H1 (cell line): ENCODE measurements at regions not wholly inside any gene's neighbourhood (a gene's known extent, or its start where the extent isn't known, plus 50 kb on each side); places are given as distances from the start of the nearest gene placed in this dataset.

Source experiments
- CTCF ChIA-PET: fragments of 300-600 bp; sonication (Branson Sonifier 250); formaldehyde crosslinking; loops from one replicate; lab custom pipeline; 2021; ENCODE audit not compliant: partially characterized antibody; lab: Charles Lee
- POLR2A ChIA-PET: fragments of 300-600 bp; sonication (Branson Sonifier 250); formaldehyde crosslinking; loops from one replicate; lab custom pipeline; 2021; ENCODE audit warnings: inconsistent platforms; ENCODE audit not compliant: partially characterized antibody; lab: Charles Lee
- DNase-seq, 2 experiments: peaks; one replicate each; pipeline versions ENCODE4 v3.0.0 to v3.0.0-alpha.2; 2010 to 2022; ENCODE audit warnings: low spot score in 2 of 2, low read depth in 1 of 2, mixed read lengths in 1 of 2
- FAIRE-seq: peaks from 2 replicates; lab custom pipeline; 2011; peaks lifted over from hg19 to GRCh38; lab: Jason Lieb, UNC
- H2AFZ ChIP-seq: 2 replicates; pipeline ENCODE4 v1.8.1; 2012; ENCODE audit warnings: low read length, inconsistent platforms
- H2AK5ac ChIP-seq: 2 replicates; pipeline ENCODE4 v1.6.1; 2013; ENCODE audit warnings: low read depth, low read length
- H2BK120ac ChIP-seq: replicated peaks from 2 replicates; pipeline ENCODE3; 2013; ENCODE audit warnings: low read depth, low read length, inconsistent platforms
- H2BK12ac ChIP-seq: 2 replicates; pipeline ENCODE4 v1.6.1; 2013; ENCODE audit warnings: low read depth, low read length
- H2BK15ac ChIP-seq: 2 replicates; pipeline ENCODE4 v1.6.1; 2013; ENCODE audit warnings: low read length
- H2BK20ac ChIP-seq: 2 replicates; pipeline ENCODE4 v1.6.1; 2013; ENCODE audit warnings: low read length
- H2BK5ac ChIP-seq: 2 replicates; pipeline ENCODE4 v1.6.1; 2013; ENCODE audit warnings: low read depth, low read length
- H3K14ac ChIP-seq: 2 replicates; pipeline ENCODE4 v1.6.1; 2013; ENCODE audit warnings: inconsistent platforms; ENCODE audit not compliant: insufficient read length
- H3K18ac ChIP-seq: 2 replicates; pipeline ENCODE4 v1.6.1; 2013; ENCODE audit warnings: low read length; ENCODE audit errors: extremely low read depth
- H3K23ac ChIP-seq: 2 replicates; pipeline ENCODE4 v1.6.1; 2013; ENCODE audit warnings: inconsistent platforms; ENCODE audit not compliant: insufficient read length
- H3K23me2 ChIP-seq: 2 replicates; pipeline ENCODE4 v1.6.1; 2013; ENCODE audit warnings: low read depth, low read length
- H3K27ac ChIP-seq: 2 replicates; pipeline ENCODE4 v1.6.1; 2011; ENCODE audit warnings: low read depth, low read length, inconsistent platforms
- H3K27me3 ChIP-seq, 4 experiments: replicated peaks in 1 of 4; 1 replicate in 1 of 4; 2 replicates in 3 of 4; pipeline versions ENCODE4 v1.6.1 to v1.8.1; 2011 to 2013; ENCODE audit warnings: low read length in 3 of 4, mild to moderate bottlenecking in 3 of 4, inconsistent platforms in 2 of 4, mixed read lengths in 2 of 4, moderate library complexity in 1 of 4; ENCODE audit not compliant: control insufficient read depth in 3 of 4, insufficient read depth in 3 of 4; ENCODE audit errors: extremely low read depth in 1 of 4
- H3K36me3 ChIP-seq, 4 experiments: 2 replicates each; pipeline versions ENCODE4 v1.6.1 to v1.8.1; 2011 to 2013; ENCODE audit warnings: mild to moderate bottlenecking in 4 of 4, low read length in 3 of 4, moderate library complexity in 2 of 4, control low read depth in 1 of 4, inconsistent platforms in 1 of 4; ENCODE audit not compliant: insufficient read depth in 4 of 4, control insufficient read depth in 2 of 4
- H3K4ac ChIP-seq: replicated peaks from 2 replicates; pipeline ENCODE3; 2013; ENCODE audit warnings: low read length, low read depth, mixed read lengths, inconsistent platforms; ENCODE audit not compliant: insufficient read length
- H3K4me1 ChIP-seq, 4 experiments: replicated peaks in 1 of 4; 1 replicate in 1 of 4; 2 replicates in 3 of 4; pipeline versions ENCODE4 v1.6.1 to v1.8.1; 2011 to 2013; ENCODE audit warnings: low read length in 3 of 4, inconsistent platforms in 2 of 4, mixed read lengths in 1 of 4; ENCODE audit not compliant: insufficient read depth in 4 of 4, control insufficient read depth in 3 of 4
- H3K4me2 ChIP-seq, 2 experiments: 2 replicates each; pipeline versions ENCODE4 v1.6.1 to v1.8.1; 2011 to 2013; ENCODE audit warnings: low read depth in 2 of 2, low read length in 2 of 2, control low read depth in 1 of 2, inconsistent platforms in 1 of 2, mild to moderate bottlenecking in 1 of 2; ENCODE audit not compliant: insufficient read depth in 1 of 2
- H3K4me3 ChIP-seq, 4 experiments: fragments of 200-600, 300-600 bp in 1 of 4; sonication (generic), shearing (Covaris generic), sonication (Bioruptor Twin) in 1 of 4; 2 replicates each; pipeline versions ENCODE4 v1.5.1 to v1.8.1; 2011 to 2016; ENCODE audit warnings: low read length in 4 of 4, low read depth in 3 of 4, control low read depth in 2 of 4, inconsistent platforms in 2 of 4, mild to moderate bottlenecking in 2 of 4, mixed read lengths in 1 of 4, moderate library complexity in 1 of 4; ENCODE audit not compliant: insufficient read depth in 2 of 4; ENCODE audit errors: extremely low read depth in 1 of 4
- H3K56ac ChIP-seq: replicated peaks from 2 replicates; pipeline ENCODE3; 2013; ENCODE audit warnings: low read depth, mild to moderate bottlenecking, mixed read lengths, low read length, inconsistent platforms; ENCODE audit not compliant: insufficient read length
- H3K79me1 ChIP-seq: 2 replicates; pipeline ENCODE4 v1.6.1; 2013; ENCODE audit warnings: low read depth, low read length, control low read depth
- H3K79me2 ChIP-seq, 2 experiments: 2 replicates each; pipeline versions ENCODE4 v1.6.1 to v1.8.1; 2012 to 2013; ENCODE audit warnings: low read length in 2 of 2, mild to moderate bottlenecking in 2 of 2, inconsistent platforms in 1 of 2; ENCODE audit not compliant: insufficient read depth in 2 of 2, control insufficient read depth in 1 of 2
- H3K9ac ChIP-seq, 4 experiments: replicated peaks in 1 of 4; 1 replicate in 1 of 4; 2 replicates in 3 of 4; pipeline versions ENCODE4 v1.6.1 to v1.8.1; 2011 to 2013; ENCODE audit warnings: low read depth in 3 of 4, low read length in 3 of 4, control low read depth in 2 of 4, mild to moderate bottlenecking in 2 of 4, moderate library complexity in 2 of 4, inconsistent platforms in 1 of 4; ENCODE audit errors: extremely low read depth in 1 of 4
- H3K9me3 ChIP-seq, 2 experiments: 2 replicates each; pipeline versions ENCODE4 v1.6.1 to v1.8.1; 2012 to 2013; ENCODE audit warnings: mild to moderate bottlenecking in 2 of 2, moderate library complexity in 2 of 2, control low read depth in 1 of 2, inconsistent platforms in 1 of 2, low read depth in 1 of 2, low read length in 1 of 2, mixed read lengths in 1 of 2; ENCODE audit not compliant: insufficient read depth in 2 of 2
- H4K20me1 ChIP-seq, 2 experiments: replicated peaks in 1 of 2; 2 replicates each; pipeline versions ENCODE3 to v1.8.1; 2011 to 2013; ENCODE audit warnings: inconsistent platforms in 2 of 2, low read length in 2 of 2, mild to moderate bottlenecking in 1 of 2; ENCODE audit not compliant: insufficient read depth in 2 of 2, control insufficient read depth in 1 of 2
- H4K5ac ChIP-seq: 2 replicates; pipeline ENCODE4 v1.6.1; 2013; ENCODE audit warnings: low read length, low read depth, mixed read lengths, inconsistent platforms; ENCODE audit not compliant: insufficient read length
- H4K8ac ChIP-seq: 2 replicates; pipeline ENCODE4 v1.8.0; 2013; ENCODE audit warnings: mild to moderate bottlenecking, moderate library complexity, low read length, inconsistent platforms; ENCODE audit not compliant: insufficient read depth; ENCODE audit errors: extremely low read depth
- H4K91ac ChIP-seq: replicated peaks from 2 replicates; pipeline ENCODE3; 2013; ENCODE audit warnings: low read length, mixed read lengths, inconsistent platforms; ENCODE audit not compliant: insufficient read length
- ATF2 ChIP-seq: IDR thresholded peaks from 2 replicates; pipeline ENCODE4 v1.6.1; 2012; ENCODE audit warnings: low read length, inconsistent platforms
- CBX5 ChIP-seq: fragments of 300-800, 300-1000 bp; sonication (generic); IDR thresholded peaks from 2 replicates; pipeline ENCODE4 v1.7.1; 2016; ENCODE audit warnings: antibody characterized with exemption, low read length, low read depth
- CHD2 ChIP-seq: IDR thresholded peaks from 2 replicates; pipeline ENCODE4 v1.6.1; 2012; ENCODE audit warnings: low read length, improper control_type of control experiment
- CTBP2 ChIP-seq: IDR thresholded peaks from 2 replicates; pipeline ENCODE4 v1.7.0; 2011; ENCODE audit warnings: borderline replicate concordance, mild to moderate bottlenecking, moderate library complexity, mixed read lengths, low read length; ENCODE audit not compliant: insufficient read depth, insufficient read length
- JUND ChIP-seq: IDR thresholded peaks from 2 replicates; pipeline ENCODE4 v1.6.1; 2011; ENCODE audit warnings: mild to moderate bottlenecking, improper control_type of control experiment, low read length
- NANOG ChIP-seq: IDR thresholded peaks from 2 replicates; pipeline ENCODE4 v1.6.1; 2011; ENCODE audit warnings: low read length, low read depth, mild to moderate bottlenecking, inconsistent platforms; ENCODE audit not compliant: insufficient read depth, poor library complexity, severe bottlenecking
- SUZ12 ChIP-seq: fragments of 200-600 bp; sonication (generic); IDR thresholded peaks from 2 replicates; pipeline ENCODE4 v1.6.1; 2012; ENCODE audit warnings: mild to moderate bottlenecking, inconsistent platforms, low read length, moderate library complexity, mixed read lengths
- USF2 ChIP-seq: IDR thresholded peaks from 2 replicates; pipeline ENCODE4 v1.6.1; 2011; ENCODE audit warnings: low read length, improper control_type of control experiment
- WGBS, 2 experiments: shearing (Covaris generic) in 1 of 2; methylation state at CpG; one replicate each; pipeline versions ENCODE4 v1.1.6 to v1.1.7; 2013 to 2015; ENCODE audit warnings: low lambda C conversion rate in 2 of 2, mixed read lengths in 2 of 2, inconsistent platforms in 1 of 2, low coverage in 1 of 2, missing lambda C conversion rate in 1 of 2; ENCODE audit not compliant: insufficient replicate concordance in 2 of 2, insufficient coverage in 1 of 2, insufficient read length in 1 of 2; ENCODE audit errors: extremely low coverage in 1 of 2, missing lambda C conversion rate in 1 of 2; 5-methylcytosine and 5-hydroxymethylcytosine counted together
- TF ChIP-seq, protein P1 (sequence below), 3 experiments: IDR thresholded peaks; 1 replicate in 2 of 3; 2 replicates in 1 of 3; pipeline versions ENCODE4 v1.5.1 to v1.6.1; 2011; ENCODE audit warnings: low read length in 3 of 3, mild to moderate bottlenecking in 3 of 3, inconsistent platforms in 2 of 3, low read depth in 1 of 3, moderate library complexity in 1 of 3; ENCODE audit not compliant: insufficient read depth in 1 of 3; ENCODE audit errors: control extremely low read depth in 1 of 3

GRCh38 chr1:229136822-229137221 is 134.1 kb upstream of the RAB4A start:
- no peaks in the 10 kb centered on the region for H3K36me3 ChIP-seq
- no peak overlapping the region for H3K23ac ChIP-seq
- no peaks in the 10 kb centered on the region for H4K20me1 ChIP-seq
- no peak for DNase-seq
- no peak overlapping the region for H4K8ac ChIP-seq
- peaks cover 9 to 13% of the 10 kb centered on the region in 2 experiments for H3K9me3 ChIP-seq
- 74% methylated on average over 3 of the region's 3 CpGs; no CpG with 5 or more reads in 1 of the 2 experiments for WGBS, 2 experiments
- H4K91ac ChIP-seq, result no peak overlapping the region
- H3K4me1 ChIP-seq, result no peaks in the 10 kb centered on the region
- no peak overlapping the region for H2AFZ ChIP-seq
- H3K79me1 ChIP-seq, result no peaks in the 10 kb centered on the region
- ChIA-PET CTCF (interaction anchor here (0.7 to 1.2 kb wide), 4 partner anchors 10 to 28 kb away, joined by 3 to 4 read pairs (median 3); no protein-coding TSS in a partner anchor), POLR2A (no interaction called here)
- no peak overlapping the region for H3K56ac ChIP-seq
- H3K4ac ChIP-seq, result no peak overlapping the region
- H2BK12ac ChIP-seq, result no peak overlapping the region
- no peak overlapping the region for H3K18ac ChIP-seq
- H3K4me3 ChIP-seq, result no peak overlapping the region
- no peak overlapping the region for H3K4me2 ChIP-seq
- H4K5ac ChIP-seq, result no peak overlapping the region
- no peak overlapping the region for H2BK15ac ChIP-seq
- no peak overlapping the region for H2BK120ac ChIP-seq
- no peak for FAIRE-seq
- H3K27me3 ChIP-seq, result no peaks in the 10 kb centered on the region; a peak in 1 of 7 replicates
- H3K79me2 ChIP-seq, result no peaks in the 10 kb centered on the region
- no peak overlapping the region for H2AK5ac ChIP-seq
- no peaks in the 10 kb centered on the region for H3K23me2 ChIP-seq
- H2BK20ac ChIP-seq, result no peak overlapping the region
- H3K9ac ChIP-seq, result no peak overlapping the region
- H3K14ac ChIP-seq, result no peak overlapping the region
- no peak overlapping the region for H2BK5ac ChIP-seq
- no peak overlapping the region for H3K27ac ChIP-seq
- no peak for TF ChIP-seq NANOG
- TF ChIP-seq CHD2, result no peak
- TF ChIP-seq, protein P1, sequence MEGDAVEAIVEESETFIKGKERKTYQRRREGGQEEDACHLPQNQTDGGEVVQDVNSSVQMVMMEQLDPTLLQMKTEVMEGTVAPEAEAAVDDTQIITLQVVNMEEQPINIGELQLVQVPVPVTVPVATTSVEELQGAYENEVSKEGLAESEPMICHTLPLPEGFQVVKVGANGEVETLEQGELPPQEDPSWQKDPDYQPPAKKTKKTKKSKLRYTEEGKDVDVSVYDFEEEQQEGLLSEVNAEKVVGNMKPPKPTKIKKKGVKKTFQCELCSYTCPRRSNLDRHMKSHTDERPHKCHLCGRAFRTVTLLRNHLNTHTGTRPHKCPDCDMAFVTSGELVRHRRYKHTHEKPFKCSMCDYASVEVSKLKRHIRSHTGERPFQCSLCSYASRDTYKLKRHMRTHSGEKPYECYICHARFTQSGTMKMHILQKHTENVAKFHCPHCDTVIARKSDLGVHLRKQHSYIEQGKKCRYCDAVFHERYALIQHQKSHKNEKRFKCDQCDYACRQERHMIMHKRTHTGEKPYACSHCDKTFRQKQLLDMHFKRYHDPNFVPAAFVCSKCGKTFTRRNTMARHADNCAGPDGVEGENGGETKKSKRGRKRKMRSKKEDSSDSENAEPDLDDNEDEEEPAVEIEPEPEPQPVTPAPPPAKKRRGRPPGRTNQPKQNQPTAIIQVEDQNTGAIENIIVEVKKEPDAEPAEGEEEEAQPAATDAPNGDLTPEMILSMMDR (IDR thresholded peaks at IDR 0.05; ENCODE audit: control extremely low read depth in 1 of 3, insufficient read depth in 1 of 3, low read depth in 1 of 3, low read length in 3 of 3), result no peak
- TF ChIP-seq JUND, result no peak
- no peak for TF ChIP-seq SUZ12
- TF ChIP-seq CTBP2, result no peak
- no peak for TF ChIP-seq CBX5
- TF ChIP-seq USF2, result no peak
- no peak for TF ChIP-seq ATF2
